Right lobe of liver (tissue), 4 donors: ENCODE measurements at regions not wholly inside any gene's neighbourhood (a gene's known extent, or its start where the extent isn't known, plus 50 kb on each side); places are given as distances from the start of the nearest gene placed in this dataset.

Source experiments
- CTCF ChIP-seq, 4 donors: fragments of 200-600 bp in 3 of 4; fragments of 450-650 bp in 1 of 4; IDR thresholded peaks; one replicate each; pipeline versions ENCODE4 v1.5.1 to v1.8.0; 2016 to 2022; ENCODE audit warnings: antibody characterized with exemption in 4 of 4, mild to moderate bottlenecking in 2 of 4
- POLR2A ChIP-seq: fragments of 450-650 bp; IDR thresholded peaks from one replicate; pipeline ENCODE4 v1.6.1; 2017; ENCODE audit warnings: antibody characterized with exemption, mild to moderate bottlenecking
- donor health status: DM: no; HTN: no; CAD: no.
- donor health status: DM: no; HTN: no; CAD: no.
- donor health status: DM: no; HTN: yes; CAD: no.

- TF ChIP-seq POLR2A (no peak), CTCF (IDR thresholded peaks at IDR 0.05) (no peak)
These were observed 646.9 kb upstream of the PCDH9 start for GRCh38 chr13:67877031-67877430.
